ENCODE measurements at regions not wholly inside any gene's neighbourhood (a gene's known extent, or its start where the extent isn't known, plus 50 kb on each side); places are given as distances from the start of the nearest gene placed in this dataset.
"Not testable (repeated sequence)": the region's sequence is repeated elsewhere in the genome, so short reads cannot be mapped to it uniquely, and the experiment has no call there.

- Histone ChIP-seq H3K4me1 (ENCODE audit: control insufficient read depth in 1 of 2, insufficient read depth in 1 of 2, low read depth in 1 of 2, low read length in 1 of 2) (no peaks in the 10 kb centered on the region), H3K27me3 (no peaks in the 10 kb centered on the region), H3K9me3 (no peaks in the 10 kb centered on the region), H3K27ac (no peak overlapping the region), H3K36me3 (no peaks in the 10 kb centered on the region), H3K4me3 (ENCODE audit: low read depth in 1 of 2, low read length in 1 of 2) (no peak overlapping the region)
- TF ChIP-seq, protein P1, sequence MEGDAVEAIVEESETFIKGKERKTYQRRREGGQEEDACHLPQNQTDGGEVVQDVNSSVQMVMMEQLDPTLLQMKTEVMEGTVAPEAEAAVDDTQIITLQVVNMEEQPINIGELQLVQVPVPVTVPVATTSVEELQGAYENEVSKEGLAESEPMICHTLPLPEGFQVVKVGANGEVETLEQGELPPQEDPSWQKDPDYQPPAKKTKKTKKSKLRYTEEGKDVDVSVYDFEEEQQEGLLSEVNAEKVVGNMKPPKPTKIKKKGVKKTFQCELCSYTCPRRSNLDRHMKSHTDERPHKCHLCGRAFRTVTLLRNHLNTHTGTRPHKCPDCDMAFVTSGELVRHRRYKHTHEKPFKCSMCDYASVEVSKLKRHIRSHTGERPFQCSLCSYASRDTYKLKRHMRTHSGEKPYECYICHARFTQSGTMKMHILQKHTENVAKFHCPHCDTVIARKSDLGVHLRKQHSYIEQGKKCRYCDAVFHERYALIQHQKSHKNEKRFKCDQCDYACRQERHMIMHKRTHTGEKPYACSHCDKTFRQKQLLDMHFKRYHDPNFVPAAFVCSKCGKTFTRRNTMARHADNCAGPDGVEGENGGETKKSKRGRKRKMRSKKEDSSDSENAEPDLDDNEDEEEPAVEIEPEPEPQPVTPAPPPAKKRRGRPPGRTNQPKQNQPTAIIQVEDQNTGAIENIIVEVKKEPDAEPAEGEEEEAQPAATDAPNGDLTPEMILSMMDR (IDR thresholded peaks at IDR 0.05) = no peak
These were observed 428.9 kb upstream of the C1orf87 start for GRCh38 chr1:60502506-60502905.

DNA sequence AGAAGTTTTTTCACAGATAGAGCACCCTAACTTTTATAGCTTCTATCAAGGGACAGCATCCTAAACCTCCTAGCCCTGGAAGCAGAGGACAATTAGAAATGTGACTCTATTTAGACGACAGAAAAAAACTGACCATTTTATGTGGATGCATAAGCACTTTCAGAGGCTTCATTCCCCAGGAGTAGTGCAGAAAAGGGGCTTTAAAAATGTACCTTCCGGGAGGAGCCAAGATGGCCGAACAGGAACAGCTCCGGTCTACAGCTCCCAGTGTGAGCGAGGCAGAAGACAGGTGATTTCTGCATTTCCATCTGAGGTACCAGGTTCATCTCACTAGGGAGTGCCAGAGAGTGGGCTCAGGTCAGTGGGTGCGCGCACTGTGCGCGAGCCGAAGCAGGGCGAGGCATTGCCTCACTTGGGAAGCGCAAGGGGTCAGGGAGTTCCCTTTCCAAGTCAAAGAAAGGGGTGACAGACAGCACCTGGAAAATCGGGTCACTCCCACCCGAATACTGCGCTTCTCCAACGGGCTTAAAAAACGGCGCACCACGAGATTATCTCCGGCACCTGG lies 416.4 kb upstream of the C1orf87 start:
- not testable (repeated sequence) for H3K9me3 ChIP-seq; H3K4me3 ChIP-seq (ENCODE audit: low read depth in 1 of 2, low read length in 1 of 2); H3K36me3 ChIP-seq; H3K4me1 ChIP-seq (ENCODE audit: control insufficient read depth in 1 of 2, insufficient read depth in 1 of 2, low read depth in 1 of 2, low read length in 1 of 2); H3K27ac ChIP-seq; H3K27me3 ChIP-seq

DNA sequence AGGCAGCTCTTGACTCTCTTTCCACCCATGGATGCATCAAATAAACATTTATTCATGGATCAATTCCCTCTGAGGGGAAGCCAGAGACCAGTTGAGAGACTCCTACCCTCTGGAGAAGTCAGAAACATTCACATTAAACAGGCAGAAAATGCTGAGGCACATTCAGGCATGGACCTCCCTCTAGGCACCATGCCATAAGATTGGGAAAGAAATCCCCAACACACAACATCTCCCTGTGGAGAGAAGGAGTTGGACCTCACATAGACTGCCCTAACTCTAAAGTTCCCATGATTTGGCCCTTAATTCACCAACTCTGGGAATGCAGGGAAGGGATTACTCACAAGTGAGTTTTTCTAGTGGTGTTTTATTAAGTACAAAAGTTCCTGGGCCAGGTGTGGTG lies 415.3 kb upstream of the C1orf87 start:
- no peak overlapping the region for H3K27ac ChIP-seq
- no peaks in the 10 kb centered on the region for H3K9me3 ChIP-seq
- H3K36me3 ChIP-seq = no peaks in the 10 kb centered on the region
- no peaks in the 10 kb centered on the region for H3K27me3 ChIP-seq
- no peaks in the 10 kb centered on the region for H3K4me1 ChIP-seq (ENCODE audit: control insufficient read depth in 1 of 2, insufficient read depth in 1 of 2, low read depth in 1 of 2, low read length in 1 of 2)
- TF ChIP-seq, protein P1 (IDR thresholded peaks at IDR 0.05) = no peak
- H3K4me3 ChIP-seq (ENCODE audit: low read depth in 1 of 2, low read length in 1 of 2) = no peak overlapping the region

DNA sequence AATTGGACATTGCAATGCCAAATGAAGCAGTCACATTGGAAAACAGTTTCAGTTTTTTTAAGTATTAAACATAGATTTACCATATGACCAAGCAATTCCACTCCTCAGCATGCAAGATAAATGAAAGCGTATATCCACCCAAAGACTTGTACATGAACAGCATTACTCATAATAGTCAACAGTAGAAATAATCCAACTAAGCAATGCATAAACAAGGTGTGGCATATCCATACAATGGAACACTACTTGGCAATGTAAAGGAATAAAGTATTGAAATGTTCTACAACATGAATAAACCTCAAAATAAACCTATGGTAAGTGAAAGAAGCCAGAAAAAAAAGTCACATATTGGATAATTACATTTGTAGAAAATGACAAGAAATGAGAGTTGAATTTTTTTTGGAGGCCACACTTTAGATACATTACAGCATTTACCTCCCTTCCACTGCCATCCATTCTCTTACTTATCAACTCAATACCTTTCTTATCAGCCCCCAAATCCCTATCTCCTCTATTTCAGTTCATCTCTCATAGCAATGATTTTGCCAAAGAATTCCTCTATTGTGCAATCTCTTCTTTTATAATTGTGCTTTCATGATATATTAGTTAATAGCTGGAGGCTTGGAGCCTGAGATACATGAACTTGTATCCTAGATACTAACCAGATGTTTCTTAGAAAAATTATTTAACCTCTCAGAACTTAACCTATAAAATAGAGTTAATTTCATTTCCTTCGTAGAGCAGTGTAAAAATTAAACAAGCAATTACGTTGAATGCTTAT lies 414.2 kb upstream of the C1orf87 start:
- Histone ChIP-seq H3K27me3 (no peaks in the 10 kb centered on the region), H3K4me3 (ENCODE audit: low read depth in 1 of 2, low read length in 1 of 2) (no peak overlapping the region), H3K36me3 (no peaks in the 10 kb centered on the region), H3K4me1 (ENCODE audit: control insufficient read depth in 1 of 2, insufficient read depth in 1 of 2, low read depth in 1 of 2, low read length in 1 of 2) (no peaks in the 10 kb centered on the region), H3K27ac (no peak overlapping the region), H3K9me3 (no peaks in the 10 kb centered on the region)
- TF ChIP-seq, protein P1 (IDR thresholded peaks at IDR 0.05) = no peak

DNA sequence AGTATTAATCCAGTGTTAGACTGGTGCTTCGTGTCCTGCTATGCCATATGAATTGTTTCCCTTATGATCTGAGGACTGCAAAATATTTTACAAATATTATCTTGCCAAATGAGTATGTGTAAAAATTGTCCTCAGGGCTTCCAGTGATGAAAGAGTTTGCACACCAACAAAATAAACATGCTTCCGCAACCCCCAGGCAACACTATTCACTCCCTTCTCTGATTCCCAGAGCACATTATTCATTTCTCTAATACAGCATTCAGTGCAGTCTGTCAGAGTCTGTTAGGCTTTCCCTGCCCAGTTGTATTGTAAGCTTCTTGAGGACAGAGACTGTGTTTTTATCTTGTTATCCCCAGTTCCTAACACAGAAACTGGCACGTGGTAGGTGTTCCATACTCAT lies 409.9 kb upstream of the C1orf87 start:
- Histone ChIP-seq H3K4me3 (ENCODE audit: low read depth in 1 of 2, low read length in 1 of 2) (no peak overlapping the region), H3K9me3 (no peaks in the 10 kb centered on the region), H3K4me1 (ENCODE audit: control insufficient read depth in 1 of 2, insufficient read depth in 1 of 2, low read depth in 1 of 2, low read length in 1 of 2) (no peaks in the 10 kb centered on the region), H3K27ac (no peak overlapping the region), H3K27me3 (no peaks in the 10 kb centered on the region), H3K36me3 (no peaks in the 10 kb centered on the region)
- TF ChIP-seq, protein P1 (IDR thresholded peaks at IDR 0.05) = no peak

DNA sequence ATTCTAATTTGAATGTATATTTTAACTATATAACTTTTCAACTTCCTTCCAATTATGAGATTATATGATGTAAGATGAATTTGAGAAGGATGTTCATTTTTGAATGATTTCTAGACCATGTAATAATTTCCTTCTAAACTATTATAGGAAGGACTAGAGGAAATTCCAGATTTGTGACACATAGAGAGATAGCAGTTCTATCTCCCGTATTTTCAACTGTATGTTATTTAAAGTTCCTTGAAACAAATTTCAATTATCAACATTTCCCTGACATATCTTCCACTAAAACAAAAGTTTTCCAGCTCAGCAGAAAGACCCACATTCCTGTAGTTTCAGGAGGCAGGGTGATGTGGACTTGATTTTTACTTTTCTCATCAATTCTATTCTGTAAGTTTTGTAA lies 396.7 kb upstream of the C1orf87 start:
- peak overlapping the region; percentile 53 for H3K27ac ChIP-seq
- H3K4me3 ChIP-seq (ENCODE audit: low read depth in 1 of 2, low read length in 1 of 2) = no peak overlapping the region
- H3K9me3 ChIP-seq = no peaks in the 10 kb centered on the region
- no peaks in the 10 kb centered on the region for H3K27me3 ChIP-seq
- H3K36me3 ChIP-seq = no peaks in the 10 kb centered on the region
- TF ChIP-seq, protein P1 (IDR thresholded peaks at IDR 0.05) = no peak
- H3K4me1 ChIP-seq (ENCODE audit: control insufficient read depth in 1 of 2, insufficient read depth in 1 of 2, low read depth in 1 of 2, low read length in 1 of 2) = peaks cover 20 to 29% of the 10 kb centered on the region in 2 experiments
